ENCODE measurements at regions not wholly inside any gene's neighbourhood (a gene's known extent, or its start where the extent isn't known, plus 50 kb on each side); places are given as distances from the start of the nearest gene placed in this dataset.

DNA sequence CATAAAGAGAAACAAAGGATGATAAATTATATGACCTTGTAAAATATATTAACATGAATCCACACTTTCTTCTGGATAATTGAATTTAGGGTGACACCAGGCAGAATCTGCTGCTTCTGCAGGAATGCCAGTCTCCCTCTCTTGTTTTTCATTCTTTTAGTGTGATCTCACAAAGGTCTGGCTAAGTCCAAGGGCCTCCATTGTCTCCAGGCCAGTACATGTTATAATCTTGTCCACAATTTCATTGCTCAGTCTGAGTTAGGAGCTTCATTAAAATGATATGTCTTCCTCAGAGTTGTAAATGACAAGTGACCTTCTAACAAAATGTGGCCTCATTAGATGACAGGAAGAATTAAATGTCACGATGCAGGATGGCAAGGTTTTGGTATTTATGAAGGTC, 110.2 kb downstream of the APOB start:
- TF ChIP-seq, protein P1, sequence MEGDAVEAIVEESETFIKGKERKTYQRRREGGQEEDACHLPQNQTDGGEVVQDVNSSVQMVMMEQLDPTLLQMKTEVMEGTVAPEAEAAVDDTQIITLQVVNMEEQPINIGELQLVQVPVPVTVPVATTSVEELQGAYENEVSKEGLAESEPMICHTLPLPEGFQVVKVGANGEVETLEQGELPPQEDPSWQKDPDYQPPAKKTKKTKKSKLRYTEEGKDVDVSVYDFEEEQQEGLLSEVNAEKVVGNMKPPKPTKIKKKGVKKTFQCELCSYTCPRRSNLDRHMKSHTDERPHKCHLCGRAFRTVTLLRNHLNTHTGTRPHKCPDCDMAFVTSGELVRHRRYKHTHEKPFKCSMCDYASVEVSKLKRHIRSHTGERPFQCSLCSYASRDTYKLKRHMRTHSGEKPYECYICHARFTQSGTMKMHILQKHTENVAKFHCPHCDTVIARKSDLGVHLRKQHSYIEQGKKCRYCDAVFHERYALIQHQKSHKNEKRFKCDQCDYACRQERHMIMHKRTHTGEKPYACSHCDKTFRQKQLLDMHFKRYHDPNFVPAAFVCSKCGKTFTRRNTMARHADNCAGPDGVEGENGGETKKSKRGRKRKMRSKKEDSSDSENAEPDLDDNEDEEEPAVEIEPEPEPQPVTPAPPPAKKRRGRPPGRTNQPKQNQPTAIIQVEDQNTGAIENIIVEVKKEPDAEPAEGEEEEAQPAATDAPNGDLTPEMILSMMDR (IDR thresholded peaks at IDR 0.05): no peak
- no peak for TF ChIP-seq ZFX (IDR thresholded peaks at IDR 0.05; ENCODE audit: borderline replicate concordance)
